SU-DHL-6 (cell line): ENCODE measurements at regions not wholly inside any gene's neighbourhood (a gene's known extent, or its start where the extent isn't known, plus 50 kb on each side); places are given as distances from the start of the nearest gene placed in this dataset.

Experiments
- CTCF ChIP-seq: fragments of 200-600 bp; sonication (generic); IDR thresholded peaks from one replicate; pipeline ENCODE4 v1.5.1; 2017; ENCODE audit warnings: antibody characterized with exemption, mild to moderate bottlenecking, low read length, moderate library complexity; ENCODE audit not compliant: insufficient read depth, poor library complexity, severe bottlenecking
- EZH2phosphoT487 ChIP-seq: fragments of 200-600 bp; sonication (generic), shearing (Covaris generic); conservative IDR thresholded peaks from 2 replicates; pipeline ENCODE4 v1.6.1; 2018; ENCODE audit warnings: mild to moderate bottlenecking, antibody characterized with exemption, low read length, moderate library complexity, mixed read lengths

- no peak for TF ChIP-seq CTCF
- no peak for TF ChIP-seq EZH2phosphoT487
These were observed 73.7 kb upstream of the FGGY start for GRCh38 chr1:59223198-59223597.
